ENCODE measurements at regions not wholly inside any gene's neighbourhood (a gene's known extent, or its start where the extent isn't known, plus 50 kb on each side); places are given as distances from the start of the nearest gene placed in this dataset.

DNA sequence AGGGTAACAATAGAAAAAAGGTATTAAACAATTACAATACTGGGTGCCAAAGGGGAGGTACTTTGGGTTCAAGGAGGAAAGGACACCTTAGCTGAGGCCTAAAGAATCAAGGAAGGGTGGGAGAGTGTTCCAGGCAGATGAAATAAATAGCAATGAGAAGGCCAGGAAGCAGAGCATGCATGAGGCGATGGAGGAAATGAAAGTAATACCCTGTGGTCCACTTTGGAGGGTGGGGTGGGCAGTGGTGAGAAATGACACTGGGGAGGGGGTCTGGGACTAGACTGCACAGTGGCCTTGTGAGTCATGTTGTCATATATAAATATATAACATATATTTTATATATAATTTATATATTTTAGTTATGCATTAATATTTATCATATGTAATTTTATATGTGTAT, 55.9 kb downstream of the BHLHE40 start:
- Histone ChIP-seq H3K4me3 (no peak overlapping the region), H3K36me3 (replicated peaks in 1 of 2; ENCODE audit: insufficient read depth in 1 of 2, low read depth in 2 of 2) (no peaks in the 10 kb centered on the region), H3K27ac (no peak overlapping the region), H3K27me3 (no peaks in the 10 kb centered on the region), H3K9me3 (no peaks in the 10 kb centered on the region), H3K4me1 (no peaks in the 10 kb centered on the region)
- TF ChIP-seq, protein P1, sequence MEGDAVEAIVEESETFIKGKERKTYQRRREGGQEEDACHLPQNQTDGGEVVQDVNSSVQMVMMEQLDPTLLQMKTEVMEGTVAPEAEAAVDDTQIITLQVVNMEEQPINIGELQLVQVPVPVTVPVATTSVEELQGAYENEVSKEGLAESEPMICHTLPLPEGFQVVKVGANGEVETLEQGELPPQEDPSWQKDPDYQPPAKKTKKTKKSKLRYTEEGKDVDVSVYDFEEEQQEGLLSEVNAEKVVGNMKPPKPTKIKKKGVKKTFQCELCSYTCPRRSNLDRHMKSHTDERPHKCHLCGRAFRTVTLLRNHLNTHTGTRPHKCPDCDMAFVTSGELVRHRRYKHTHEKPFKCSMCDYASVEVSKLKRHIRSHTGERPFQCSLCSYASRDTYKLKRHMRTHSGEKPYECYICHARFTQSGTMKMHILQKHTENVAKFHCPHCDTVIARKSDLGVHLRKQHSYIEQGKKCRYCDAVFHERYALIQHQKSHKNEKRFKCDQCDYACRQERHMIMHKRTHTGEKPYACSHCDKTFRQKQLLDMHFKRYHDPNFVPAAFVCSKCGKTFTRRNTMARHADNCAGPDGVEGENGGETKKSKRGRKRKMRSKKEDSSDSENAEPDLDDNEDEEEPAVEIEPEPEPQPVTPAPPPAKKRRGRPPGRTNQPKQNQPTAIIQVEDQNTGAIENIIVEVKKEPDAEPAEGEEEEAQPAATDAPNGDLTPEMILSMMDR (IDR thresholded peaks at IDR 0.05): no peak
- no peak for TF ChIP-seq POLR2A (IDR thresholded peaks at IDR 0.05)
- DNase-seq: no peak
- 70 to 100% methylated on average over 1 of the region's 1 CpG for WGBS, 2 donors
- no peak for ATAC-seq
- intact Hi-C loops (cut with DNase I): no loop called here

GRCh38 chr3:5035692-5036391, 56.6 kb downstream of the BHLHE40 start:
- H3K36me3 ChIP-seq (replicated peaks in 1 of 2; ENCODE audit: insufficient read depth in 1 of 2, low read depth in 2 of 2): no peaks in the 10 kb centered on the region
- WGBS, 2 donors: 84% methylated on average over 13 of the region's 13 CpGs
- intact Hi-C loops (cut with DNase I): no loop called here

DNA sequence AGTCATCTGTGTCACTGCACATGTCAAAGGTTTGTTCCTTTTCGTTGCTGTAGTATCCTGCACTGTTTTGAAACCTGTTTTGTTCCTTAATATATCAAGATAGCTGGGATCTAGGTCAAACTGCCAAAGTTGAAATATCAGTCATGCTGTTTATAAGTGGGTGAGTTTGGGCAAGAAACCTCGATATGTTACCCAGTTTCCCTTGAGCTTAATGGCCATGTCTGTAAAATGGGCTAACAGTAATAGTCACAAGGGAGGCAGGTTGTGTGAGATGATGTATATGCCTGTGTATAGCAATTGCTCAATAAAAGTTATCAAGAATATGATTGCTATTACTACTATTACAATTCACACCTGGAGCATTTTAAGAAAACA, 57.1 kb downstream of the BHLHE40 start:
- Histone ChIP-seq H3K4me1 (no peaks in the 10 kb centered on the region), H3K27ac (no peak overlapping the region), H3K4me3 (no peak overlapping the region), H3K27me3 (no peaks in the 10 kb centered on the region), H3K9me3 (no peaks in the 10 kb centered on the region), H3K36me3 (replicated peaks in 1 of 2; ENCODE audit: insufficient read depth in 1 of 2, low read depth in 2 of 2) (no peaks in the 10 kb centered on the region)
- ATAC-seq: no peak
- intact Hi-C loops (cut with DNase I): no loop called here
- no peak for DNase-seq
- 50 to 64% methylated on average over 2 of the region's 2 CpGs for WGBS, 2 donors
- no peak for TF ChIP-seq POLR2A (IDR thresholded peaks at IDR 0.05)
- TF ChIP-seq, protein P1 (IDR thresholded peaks at IDR 0.05): no peak

More at GRCh38 chr3:5035692-5036391, 56.6 kb downstream of the BHLHE40 start:
- Histone ChIP-seq H3K27ac (no peak overlapping the region), H3K9me3 (no peaks in the 10 kb centered on the region), H3K4me3 (no peak overlapping the region), H3K27me3 (no peaks in the 10 kb centered on the region), H3K4me1 (no peaks in the 10 kb centered on the region)
- no peak for ATAC-seq
- DNase-seq: no peak
- TF ChIP-seq POLR2A (IDR thresholded peaks at IDR 0.05): no peak
- TF ChIP-seq, protein P1 (IDR thresholded peaks at IDR 0.05): no peak

DNA sequence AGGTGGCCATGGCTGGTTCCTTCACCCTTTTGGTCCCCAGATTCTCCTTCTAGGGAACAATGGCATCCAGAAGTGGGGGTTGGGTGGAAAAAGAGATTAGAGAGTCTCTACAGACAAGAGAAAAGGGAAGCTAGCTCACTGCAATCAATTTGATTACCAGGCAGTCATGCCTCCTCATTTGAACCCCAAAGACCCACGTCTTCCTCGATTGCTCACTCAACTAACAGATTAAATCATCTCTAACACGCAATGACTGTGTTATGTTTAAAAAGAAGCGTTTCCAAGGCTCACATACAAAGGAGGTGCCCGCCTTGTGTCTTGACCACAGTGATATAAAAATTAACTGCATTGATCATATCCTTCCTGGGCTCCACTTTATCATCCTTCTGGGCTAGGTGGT, 57.6 kb downstream of the BHLHE40 start:
- Histone ChIP-seq H3K36me3 (replicated peaks in 1 of 2; ENCODE audit: insufficient read depth in 1 of 2, low read depth in 2 of 2) (no peaks in the 10 kb centered on the region), H3K4me3 (no peak overlapping the region), H3K4me1 (no peaks in the 10 kb centered on the region), H3K9me3 (no peaks in the 10 kb centered on the region), H3K27ac (no peak overlapping the region), H3K27me3 (no peaks in the 10 kb centered on the region)
- no peak for TF ChIP-seq POLR2A (IDR thresholded peaks at IDR 0.05)
- TF ChIP-seq, protein P1 (IDR thresholded peaks at IDR 0.05): no peak
- no peak for ATAC-seq
- DNase-seq: no peak
- 65 to 76% methylated on average over 5 of the region's 5 CpGs for WGBS, 2 donors
- intact Hi-C loops (cut with DNase I): no loop called here

DNA sequence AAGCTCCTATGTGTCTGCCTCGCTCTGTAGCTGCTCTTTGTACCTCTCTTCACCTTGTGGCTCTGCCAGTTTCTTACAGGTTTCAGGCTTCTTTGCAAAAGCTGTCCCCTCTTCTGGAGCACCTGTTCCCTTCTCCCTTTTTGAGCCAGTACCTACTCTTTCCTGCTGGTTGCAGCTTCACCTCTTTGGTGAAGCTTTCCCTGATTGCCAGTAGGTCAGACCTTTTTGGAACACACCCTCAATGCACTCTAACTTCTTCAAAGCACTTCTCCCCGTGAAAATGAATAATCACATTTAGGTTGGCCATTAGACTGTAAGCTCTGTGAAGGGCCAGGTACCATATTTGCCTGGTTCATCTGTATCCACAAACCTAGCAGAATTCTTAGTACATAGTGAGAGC, 60.3 kb downstream of the BHLHE40 start:
- H3K9me3 ChIP-seq: no peaks in the 10 kb centered on the region
- H3K4me3 ChIP-seq: no peak overlapping the region
- no peaks in the 10 kb centered on the region for H3K36me3 ChIP-seq (replicated peaks in 1 of 2; ENCODE audit: insufficient read depth in 1 of 2, low read depth in 2 of 2)
- ATAC-seq (no peak), DNase-seq (no peak)
- no peaks in the 10 kb centered on the region for H3K27me3 ChIP-seq
- no peak for TF ChIP-seq POLR2A (IDR thresholded peaks at IDR 0.05)
- TF ChIP-seq, protein P1 (IDR thresholded peaks at IDR 0.05): no peak
- no peaks in the 10 kb centered on the region for H3K4me1 ChIP-seq
- H3K27ac ChIP-seq: no peak overlapping the region
- intact Hi-C loops (cut with DNase I): no loop called here
- 68 to 81% methylated on average over 2 of the region's 2 CpGs for WGBS, 2 donors

All from body of pancreas (tissue), 4 donors.